HCT116 (cell line): ENCODE measurements at regions not wholly inside any gene's neighbourhood (a gene's known extent, or its start where the extent isn't known, plus 50 kb on each side); places are given as distances from the start of the nearest gene placed in this dataset.

Experiments
- ATAC-seq: fragments of 200-7000 bp; cut with Tn5 transposase; 2 replicates; pipeline ENCODE4 v1.9.1; 2020; ENCODE audit warnings: mild to moderate bottlenecking, moderate library complexity
- BruUV-seq: library from RNA; stranded (reverse); fragments of 400-500 nt; replicated peaks from 2 replicates; lab custom pipeline; 2021; lab: Mats Ljungman, UMichigan
- CTCF ChIA-PET: fragments of 300-600 bp; sonication (Branson Sonifier 250); formaldehyde crosslinking; loops from one replicate; lab custom pipeline; 2021; ENCODE audit warnings: antibody characterized with exemption; lab: Charles Lee
- POLR2A ChIA-PET: fragments of 300-600, 350-600 bp; sonication (Branson Sonifier 250); formaldehyde crosslinking; loops from one replicate; lab custom pipeline; 2021; ENCODE audit warnings: antibody characterized with exemption; lab: Charles Lee
- RAD21 ChIA-PET, 2 experiments: fragments of 300-600 bp; sonication (Branson Sonifier 250); formaldehyde crosslinking; loops; one replicate each; lab custom pipeline; 2023; ENCODE audit warnings: low total read pairs in 2 of 2; ENCODE audit not compliant: uncharacterized antibody in 2 of 2, unreplicated experiment in 2 of 2, low non-redundant PET in 1 of 2; lab: Charles Lee
- DNase-seq: peaks from one replicate; pipeline ENCODE4 v3.0.0-alpha.2; 2010; ENCODE audit warnings: low read depth, low spot score
- H2AFZ ChIP-seq: fragments of 200-600 bp; shearing (Covaris generic), sonication (generic); 2 replicates; pipeline ENCODE4 v1.6.1; 2017; ENCODE audit warnings: low read depth, mixed run types, mixed read lengths, antibody characterized with exemption, low read length; ENCODE audit not compliant: poor library complexity, severe bottlenecking
- H3K27ac ChIP-seq: 2 replicates; pipeline ENCODE4 v1.5.1; 2012; ENCODE audit warnings: low read depth, low read length
- H3K27me3 ChIP-seq: fragments of 200-600 bp; sonication (generic); 2 replicates; pipeline ENCODE4 v1.6.1; 2016; ENCODE audit warnings: mixed run types, low read length, mixed read lengths; ENCODE audit not compliant: insufficient read depth
- H3K36me3 ChIP-seq, 2 experiments: fragments of 200-500 bp in 1 of 2; fragments of 200-600 bp in 1 of 2; sonication (Bioruptor generic) in 1 of 2; sonication (generic) in 1 of 2; 2 replicates each; pipeline versions ENCODE4 v1.5.1 to v1.6.1; 2014 to 2016; ENCODE audit warnings: low read length in 2 of 2, inconsistent platforms in 1 of 2, mixed read lengths in 1 of 2, mixed run types in 1 of 2; ENCODE audit not compliant: insufficient read depth in 2 of 2, control insufficient read depth in 1 of 2
- H3K4me1 ChIP-seq, 2 experiments: fragments of 200-600 bp in 1 of 2; sonication (generic) in 1 of 2; 2 replicates each; pipeline versions ENCODE4 v1.5.1 to v1.6.1; 2012 to 2017; ENCODE audit warnings: low read length in 2 of 2, inconsistent platforms in 1 of 2, mild to moderate bottlenecking in 1 of 2, mixed read lengths in 1 of 2, mixed run types in 1 of 2, moderate library complexity in 1 of 2; ENCODE audit not compliant: insufficient read depth in 2 of 2, control insufficient read depth in 1 of 2
- H3K4me2 ChIP-seq: fragments of 200-600 bp; sonication (generic); 2 replicates; pipeline ENCODE4 v1.6.1; 2017; ENCODE audit warnings: mixed run types, low read length, mixed read lengths
- H3K4me3 ChIP-seq, 2 experiments: fragments of 200-600 bp in 1 of 2; sonication (generic) in 1 of 2; replicated peaks in 1 of 2; 2 replicates each; pipeline ENCODE4 v1.5.1; 2011 to 2016; ENCODE audit warnings: low read length in 2 of 2, control low read depth in 1 of 2, low read depth in 1 of 2, mild to moderate bottlenecking in 1 of 2, mixed read lengths in 1 of 2, mixed run types in 1 of 2
- H3K79me2 ChIP-seq: fragments of 200-600 bp; sonication (generic); 2 replicates; pipeline ENCODE4 v1.6.1; 2017; ENCODE audit warnings: mild to moderate bottlenecking, mixed run types, low read length, moderate library complexity, mixed read lengths; ENCODE audit not compliant: insufficient read depth
- H3K9ac ChIP-seq: fragments of 200-600 bp; sonication (generic); 2 replicates; pipeline ENCODE4 v1.6.1; 2016; ENCODE audit warnings: low read length, mixed read lengths
- H3K9me2 ChIP-seq: fragments of 200-600 bp; sonication (generic), shearing (Covaris generic); 2 replicates; pipeline ENCODE4 v1.6.1; 2017; ENCODE audit warnings: mixed run types, mild to moderate bottlenecking, moderate library complexity; ENCODE audit not compliant: insufficient read depth
- H3K9me3 ChIP-seq, 2 experiments: fragments of 200-500 bp in 1 of 2; fragments of 200-600 bp in 1 of 2; sonication (Bioruptor generic) in 1 of 2; sonication (generic) in 1 of 2; 2 replicates each; pipeline ENCODE4 v1.6.1; 2014 to 2017; ENCODE audit warnings: low read length in 2 of 2, mixed read lengths in 2 of 2, inconsistent platforms in 1 of 2, low read depth in 1 of 2, mild to moderate bottlenecking in 1 of 2, mixed run types in 1 of 2, moderate library complexity in 1 of 2; ENCODE audit not compliant: control insufficient read depth in 1 of 2, insufficient read depth in 1 of 2
- H4K20me1 ChIP-seq: fragments of 200-600 bp; sonication (generic), shearing (Covaris generic); 2 replicates; pipeline ENCODE4 v1.6.1; 2017; ENCODE audit warnings: mixed run types, mild to moderate bottlenecking, moderate library complexity; ENCODE audit not compliant: insufficient read depth
- ATF3 ChIP-seq: IDR thresholded peaks from 2 replicates; pipeline ENCODE4 v1.6.1; 2012
- CBX3 ChIP-seq: IDR thresholded peaks from 2 replicates; pipeline ENCODE4 v1.6.1; 2012; ENCODE audit warnings: low read depth
- CEBPB ChIP-seq: IDR thresholded peaks from 2 replicates; pipeline ENCODE4 v1.6.1; 2012; ENCODE audit warnings: low read depth
- CTCF ChIP-seq, 3 experiments: fragments of 200-600 bp in 1 of 3; sonication (generic) in 1 of 3; IDR thresholded peaks in 2 of 3; conservative IDR thresholded peaks in 1 of 3; 2 replicates each; pipeline ENCODE4 v1.5.1; 2012 to 2017; ENCODE audit warnings: low read depth in 2 of 3, low read length in 2 of 3, antibody characterized with exemption in 1 of 3, borderline replicate concordance in 1 of 3, control low read depth in 1 of 3, mild to moderate bottlenecking in 1 of 3, mixed read lengths in 1 of 3, mixed run types in 1 of 3, moderate library complexity in 1 of 3; ENCODE audit not compliant: insufficient read depth in 1 of 3
- EGR1 ChIP-seq: IDR thresholded peaks from 2 replicates; pipeline ENCODE4 v1.6.1; 2012; ENCODE audit warnings: low read depth
- ELF1 ChIP-seq: IDR thresholded peaks from 2 replicates; pipeline ENCODE4 v1.6.1; 2012; ENCODE audit warnings: low read depth, borderline replicate concordance
- EZH2 ChIP-seq: fragments of 200-600 bp; sonication (generic); IDR thresholded peaks from 2 replicates; pipeline ENCODE4 v1.6.1; 2017; ENCODE audit warnings: antibody characterized with exemption, mixed run types
- EZH2phosphoT487 ChIP-seq: fragments of 200-600 bp; IDR thresholded peaks from 2 replicates; pipeline ENCODE4 v1.6.1; 2018; ENCODE audit warnings: antibody characterized with exemption, borderline replicate concordance
- FOSL1 ChIP-seq: IDR thresholded peaks from 2 replicates; pipeline ENCODE4 v1.6.1; 2012; ENCODE audit warnings: low read depth
- JUND ChIP-seq: IDR thresholded peaks from 2 replicates; pipeline ENCODE4 v1.6.1; 2012
- POLR2A ChIP-seq: IDR thresholded peaks from 2 replicates; pipeline ENCODE4 v1.7.0; 2011; ENCODE audit warnings: borderline replicate concordance; ENCODE audit not compliant: insufficient read depth, insufficient read length; ENCODE audit errors: extremely low read depth
- POLR2AphosphoS5 ChIP-seq: IDR thresholded peaks from 2 replicates; pipeline ENCODE4 v1.6.1; 2011; ENCODE audit warnings: mild to moderate bottlenecking, low read depth, low read length, moderate library complexity
- RAD21 ChIP-seq: IDR thresholded peaks from 2 replicates; pipeline ENCODE4 v1.6.1; 2012; ENCODE audit warnings: low read depth, mild to moderate bottlenecking
- SIN3A ChIP-seq: IDR thresholded peaks from 2 replicates; pipeline ENCODE4 v1.6.1; 2012; ENCODE audit warnings: low read depth
- SRF ChIP-seq: IDR thresholded peaks from 2 replicates; pipeline ENCODE4 v1.6.1; 2012; ENCODE audit warnings: low read depth
- YY1 ChIP-seq: IDR thresholded peaks from 2 replicates; pipeline ENCODE4 v1.6.1; 2011; ENCODE audit warnings: low read length, low read depth, moderate library complexity, mild to moderate bottlenecking; ENCODE audit not compliant: insufficient replicate concordance; ENCODE audit errors: extremely low read depth
- ZBTB33 ChIP-seq: IDR thresholded peaks from 2 replicates; pipeline ENCODE4 v1.6.1; 2011; ENCODE audit warnings: mild to moderate bottlenecking, low read length, moderate library complexity; ENCODE audit not compliant: insufficient replicate concordance; ENCODE audit errors: extremely low read depth
- intact Hi-C: fragments of 100-400 bp; cut with micrococcal nuclease; formaldehyde crosslinking; loops from 2 replicates; pipeline ENCODE4 v1.10.0; 2022

GRCh38 chr15:81074773-81075172, 59.3 kb upstream of the CFAP161 start:
- Histone ChIP-seq H3K79me2 (no peaks in the 10 kb centered on the region), H3K4me1 (no peaks in the 10 kb centered on the region), H3K9me3 (no peaks in the 10 kb centered on the region)
- RAD21 ChIA-PET, result no interaction called here
- no peak for DNase-seq
- no TSS peak for BruUV-seq
- no peak for TF ChIP-seq FOSL1
- no peak for TF ChIP-seq YY1
- TF ChIP-seq ZBTB33, result no peak
- no peak for TF ChIP-seq EZH2
- no peak for TF ChIP-seq POLR2AphosphoS5
- TF ChIP-seq SRF, result no peak
- no peak for TF ChIP-seq SIN3A
- no peak for TF ChIP-seq CTCF (IDR thresholded peaks at IDR 0.05 in 2 of 3, conservative IDR thresholded peaks at IDR 0.05 in 1 of 3; ENCODE audit: borderline replicate concordance in 1 of 3, insufficient read depth in 1 of 3, low read depth in 2 of 3, low read length in 2 of 3)
- no peak for TF ChIP-seq ATF3
- TF ChIP-seq POLR2A, result no peak
- TF ChIP-seq CBX3, result no peak
- no peak for TF ChIP-seq ELF1
- TF ChIP-seq JUND, result no peak
- no peak for TF ChIP-seq CEBPB
- TF ChIP-seq EGR1, result no peak
- no peak for TF ChIP-seq RAD21
- no peak for TF ChIP-seq EZH2phosphoT487
- TF ChIP-seq, all 23 proteins: peak for 0
- Histone ChIP-seq H3K36me3 (no peaks in the 10 kb centered on the region), H3K27me3 (no peaks in the 10 kb centered on the region), H2AFZ (no peak overlapping the region), H3K9me2 (no peaks in the 10 kb centered on the region), H3K4me2 (no peak overlapping the region), H3K27ac (no peak overlapping the region), H3K4me3 (no peak overlapping the region), H3K9ac (no peak overlapping the region), H4K20me1 (no peaks in the 10 kb centered on the region)
- POLR2A ChIA-PET, result no interaction called here
- no peak for ATAC-seq
- intact Hi-C loops, result no loop called here
- CTCF ChIA-PET, result no interaction called here
